MM.1S (cell line): ENCODE measurements at regions not wholly inside any gene's neighbourhood (a gene's known extent, or its start where the extent isn't known, plus 50 kb on each side); places are given as distances from the start of the nearest gene placed in this dataset.
"Not testable (repeated sequence)": the region's sequence is repeated elsewhere in the genome, so short reads cannot be mapped to it uniquely, and the experiment has no call there.

ENCODE experiments used
- DNase-seq: peaks from one replicate; pipeline ENCODE4 v3.0.0-alpha.2; 2015
- H2AFZ ChIP-seq: fragments of 300-600 bp; sonication (generic); 2 replicates; pipeline ENCODE4 v1.6.0; 2016; ENCODE audit warnings: antibody characterized with exemption, low read length
- H3F3A ChIP-seq: fragments of 300-600 bp; sonication (generic); 2 replicates; pipeline ENCODE4 v1.6.1; 2016; ENCODE audit warnings: mild to moderate bottlenecking, antibody characterized with exemption, low read length, moderate library complexity, mixed read lengths; ENCODE audit not compliant: insufficient read depth
- H3K27ac ChIP-seq: fragments of 300-600 bp; sonication (generic); 2 replicates; pipeline ENCODE4 v1.5.1; 2016; ENCODE audit warnings: mild to moderate bottlenecking, low read length
- H3K27me3 ChIP-seq: fragments of 300-600 bp; sonication (generic); replicated peaks from 2 replicates; pipeline ENCODE4 v1.6.0; 2016; ENCODE audit warnings: low read length; ENCODE audit not compliant: insufficient read depth
- H3K36me3 ChIP-seq: fragments of 300-600 bp; sonication (generic); replicated peaks from 2 replicates; pipeline ENCODE4 v1.6.1; 2016; ENCODE audit warnings: mild to moderate bottlenecking, low read length, mixed read lengths; ENCODE audit not compliant: insufficient read depth
- H3K4me1 ChIP-seq: fragments of 300-600 bp; sonication (generic); 2 replicates; pipeline ENCODE4 v1.6.1; 2016; ENCODE audit warnings: low read length, mixed read lengths
- H3K4me2 ChIP-seq: fragments of 300-600 bp; sonication (generic); 2 replicates; pipeline ENCODE4 v1.6.0; 2016; ENCODE audit warnings: low read depth, low read length
- H3K4me3 ChIP-seq: fragments of 300-600 bp; sonication (generic); 2 replicates; pipeline ENCODE4 v1.5.1; 2016; ENCODE audit warnings: low read length, mixed read lengths
- H3K79me2 ChIP-seq: fragments of 300-600 bp; sonication (generic); 2 replicates; pipeline ENCODE4 v1.6.1; 2016; ENCODE audit warnings: mixed run types, low read length, mixed read lengths
- H3K9ac ChIP-seq: fragments of 300-600 bp; sonication (generic); 2 replicates; pipeline ENCODE4 v1.6.1; 2016; ENCODE audit warnings: low read length, mixed read lengths
- H3K9me2 ChIP-seq: fragments of 300-600 bp; sonication (generic); replicated peaks from 2 replicates; pipeline ENCODE4 v1.6.1; 2016; ENCODE audit warnings: mild to moderate bottlenecking, low read length, mixed read lengths; ENCODE audit not compliant: insufficient read depth
- H3K9me3 ChIP-seq: fragments of 300-600 bp; sonication (generic); replicated peaks from 2 replicates; pipeline ENCODE4 v1.6.1; 2016; ENCODE audit warnings: mild to moderate bottlenecking, low read length, mixed read lengths; ENCODE audit not compliant: insufficient read depth
- H4K20me1 ChIP-seq: fragments of 300-600 bp; sonication (generic); 2 replicates; pipeline ENCODE4 v1.6.1; 2016; ENCODE audit warnings: mild to moderate bottlenecking, low read length, moderate library complexity, mixed read lengths; ENCODE audit not compliant: insufficient read depth
- CTCF ChIP-seq: fragments of 300-600 bp; sonication (generic); IDR thresholded peaks from 2 replicates; pipeline ENCODE4 v1.5.1; 2016; ENCODE audit warnings: antibody characterized with exemption, low read length, mixed read lengths
- EZH2 ChIP-seq: fragments of 300-600 bp; sonication (generic); optimal IDR thresholded peaks from 2 replicates; pipeline ENCODE3; 2017; ENCODE audit warnings: low read depth, mild to moderate bottlenecking, antibody characterized with exemption, low read length, mixed read lengths
- EZH2phosphoT487 ChIP-seq: fragments of 300-600 bp; sonication (generic); IDR thresholded peaks from 2 replicates; pipeline ENCODE4 v1.6.1; 2018; ENCODE audit warnings: antibody characterized with exemption, low read length

GRCh38 chr5:30376848-30377247 lies 816.6 kb upstream of the CDH6 start:
- Histone ChIP-seq H4K20me1 (no peaks in the 10 kb centered on the region), H3K79me2 (no peaks in the 10 kb centered on the region), H3K4me3 (no peak overlapping the region), H3K36me3 (no peaks in the 10 kb centered on the region), H3K9me3 (no peaks in the 10 kb centered on the region), H3K27ac (no peak overlapping the region), H3K4me1 (no peaks in the 10 kb centered on the region), H3K4me2 (no peak overlapping the region), H3K9me2 (no peaks in the 10 kb centered on the region), H3K27me3 (no peaks in the 10 kb centered on the region), H3K9ac (no peak overlapping the region), H3F3A (no peaks in the 10 kb centered on the region), H2AFZ (no peak overlapping the region)
- TF ChIP-seq EZH2phosphoT487 = no peak
- no peak for DNase-seq

- no peaks in the 10 kb centered on the region for H4K20me1 ChIP-seq
- H3F3A ChIP-seq = no peaks in the 10 kb centered on the region
- H3K27ac ChIP-seq = no peak overlapping the region
- H3K9ac ChIP-seq = no peak overlapping the region
- H2AFZ ChIP-seq = no peak overlapping the region
- H3K4me1 ChIP-seq = no peaks in the 10 kb centered on the region
- no peaks in the 10 kb centered on the region for H3K36me3 ChIP-seq
- no peaks in the 10 kb centered on the region for H3K9me2 ChIP-seq
- no peaks in the 10 kb centered on the region for H3K27me3 ChIP-seq
- no peaks in the 10 kb centered on the region for H3K79me2 ChIP-seq
- no peak overlapping the region for H3K4me3 ChIP-seq
- TF ChIP-seq CTCF (no peak), EZH2 (no peak), EZH2phosphoT487 (no peak)
- H3K9me3 ChIP-seq = no peaks in the 10 kb centered on the region
- no peak overlapping the region for H3K4me2 ChIP-seq
- no peak for DNase-seq
Measured at GRCh38 chr5:30368064-30368463, 825.4 kb upstream of the CDH6 start.

GRCh38 chr5:30365031-30365430 lies 828.5 kb upstream of the CDH6 start:
- not testable (repeated sequence) for H3K9me2 ChIP-seq, H3K4me2 ChIP-seq, H3K9me3 ChIP-seq, H3K9ac ChIP-seq, H3F3A ChIP-seq, H2AFZ ChIP-seq, DNase-seq, H3K4me3 ChIP-seq, H3K36me3 ChIP-seq, H3K27ac ChIP-seq, H3K79me2 ChIP-seq, H3K27me3 ChIP-seq, H3K4me1 ChIP-seq, H4K20me1 ChIP-seq

- DNase-seq = no peak
- H3K4me1 ChIP-seq = no peaks in the 10 kb centered on the region
- TF ChIP-seq EZH2phosphoT487 = no peak
- no peak for TF ChIP-seq CTCF
- no peak for TF ChIP-seq EZH2
- H3K36me3 ChIP-seq = no peaks in the 10 kb centered on the region
- H3K9me2 ChIP-seq = no peaks in the 10 kb centered on the region
- no peak overlapping the region for H3K4me3 ChIP-seq
- H3K27me3 ChIP-seq = no peaks in the 10 kb centered on the region
- H3F3A ChIP-seq = no peaks in the 10 kb centered on the region
- H3K9ac ChIP-seq = no peak overlapping the region
- no peaks in the 10 kb centered on the region for H4K20me1 ChIP-seq
- no peak overlapping the region for H3K27ac ChIP-seq
- H3K79me2 ChIP-seq = no peaks in the 10 kb centered on the region
- no peak overlapping the region for H2AFZ ChIP-seq
- no peak overlapping the region for H3K4me2 ChIP-seq
- H3K9me3 ChIP-seq = no peaks in the 10 kb centered on the region
Measured at GRCh38 chr5:30357371-30357770, 836.1 kb upstream of the CDH6 start.
